ENCODE measurements at regions not wholly inside any gene's neighbourhood (a gene's known extent, or its start where the extent isn't known, plus 50 kb on each side); places are given as distances from the start of the nearest gene placed in this dataset.

- Mint-ChIP-seq H3K9me3 (no peaks in the 10 kb centered on the region), H3K36me3 (ENCODE audit: low read depth) (no peaks in the 10 kb centered on the region), H3K4me1 (peaks cover 61% of the 10 kb centered on the region), H3K27me3 (ENCODE audit: low read depth, poor library complexity) (peaks cover 13% of the 10 kb centered on the region), H3K4me3 (no peak overlapping the region), H3K27ac (no peak overlapping the region)
- DNase-seq, result no peak
- TF ChIP-seq, protein P1, sequence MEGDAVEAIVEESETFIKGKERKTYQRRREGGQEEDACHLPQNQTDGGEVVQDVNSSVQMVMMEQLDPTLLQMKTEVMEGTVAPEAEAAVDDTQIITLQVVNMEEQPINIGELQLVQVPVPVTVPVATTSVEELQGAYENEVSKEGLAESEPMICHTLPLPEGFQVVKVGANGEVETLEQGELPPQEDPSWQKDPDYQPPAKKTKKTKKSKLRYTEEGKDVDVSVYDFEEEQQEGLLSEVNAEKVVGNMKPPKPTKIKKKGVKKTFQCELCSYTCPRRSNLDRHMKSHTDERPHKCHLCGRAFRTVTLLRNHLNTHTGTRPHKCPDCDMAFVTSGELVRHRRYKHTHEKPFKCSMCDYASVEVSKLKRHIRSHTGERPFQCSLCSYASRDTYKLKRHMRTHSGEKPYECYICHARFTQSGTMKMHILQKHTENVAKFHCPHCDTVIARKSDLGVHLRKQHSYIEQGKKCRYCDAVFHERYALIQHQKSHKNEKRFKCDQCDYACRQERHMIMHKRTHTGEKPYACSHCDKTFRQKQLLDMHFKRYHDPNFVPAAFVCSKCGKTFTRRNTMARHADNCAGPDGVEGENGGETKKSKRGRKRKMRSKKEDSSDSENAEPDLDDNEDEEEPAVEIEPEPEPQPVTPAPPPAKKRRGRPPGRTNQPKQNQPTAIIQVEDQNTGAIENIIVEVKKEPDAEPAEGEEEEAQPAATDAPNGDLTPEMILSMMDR (IDR thresholded peaks at IDR 0.05), result no peak
Measured at GRCh38 chr19:28504727-28505126, 708.2 kb downstream of the UQCRFS1 start.

DNA sequence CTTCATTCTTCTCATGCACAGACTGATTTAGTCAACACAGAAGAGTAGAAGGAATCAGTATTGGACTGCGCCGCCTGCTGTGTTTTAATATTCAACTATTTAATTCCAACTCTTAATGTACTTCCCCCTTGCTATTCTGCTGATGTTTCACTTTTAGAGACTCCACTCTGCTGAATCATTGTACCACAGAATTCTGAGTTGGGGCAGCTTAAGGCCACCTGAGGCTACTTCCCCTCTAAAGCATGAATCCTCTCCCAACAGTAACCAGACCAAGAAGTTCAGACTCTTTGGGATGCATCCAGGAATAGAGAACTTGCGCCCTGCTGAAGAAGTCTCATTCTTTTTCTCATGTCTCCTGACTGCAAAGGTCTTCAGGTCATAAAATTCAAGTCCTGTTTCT lies 708.8 kb downstream of the UQCRFS1 start:
- no peaks in the 10 kb centered on the region for H3K36me3 Mint-ChIP-seq (ENCODE audit: low read depth)
- H3K4me1 Mint-ChIP-seq, result peaks cover 55% of the 10 kb centered on the region
- TF ChIP-seq, protein P1 (IDR thresholded peaks at IDR 0.05), result no peak
- peaks cover 15% of the 10 kb centered on the region for H3K27me3 Mint-ChIP-seq (ENCODE audit: low read depth, poor library complexity)
- no peak overlapping the region for H3K4me3 Mint-ChIP-seq
- no peak for DNase-seq
- H3K27ac Mint-ChIP-seq, result no peak overlapping the region
- H3K9me3 Mint-ChIP-seq, result no peaks in the 10 kb centered on the region

GRCh38 chr19:28502879-28503734 lies 709.8 kb downstream of the UQCRFS1 start:
- Mint-ChIP-seq H3K9me3 (no peaks in the 10 kb centered on the region), H3K4me1 (peaks cover 45% of the 10 kb centered on the region), H3K27me3 (ENCODE audit: low read depth, poor library complexity) (peaks cover 12% of the 10 kb centered on the region), H3K4me3 (no peak overlapping the region), H3K27ac (peak overlapping the region; percentile 39), H3K36me3 (ENCODE audit: low read depth) (no peaks in the 10 kb centered on the region)
- no peak for DNase-seq
- TF ChIP-seq, protein P1 (IDR thresholded peaks at IDR 0.05), result no peak

DNA sequence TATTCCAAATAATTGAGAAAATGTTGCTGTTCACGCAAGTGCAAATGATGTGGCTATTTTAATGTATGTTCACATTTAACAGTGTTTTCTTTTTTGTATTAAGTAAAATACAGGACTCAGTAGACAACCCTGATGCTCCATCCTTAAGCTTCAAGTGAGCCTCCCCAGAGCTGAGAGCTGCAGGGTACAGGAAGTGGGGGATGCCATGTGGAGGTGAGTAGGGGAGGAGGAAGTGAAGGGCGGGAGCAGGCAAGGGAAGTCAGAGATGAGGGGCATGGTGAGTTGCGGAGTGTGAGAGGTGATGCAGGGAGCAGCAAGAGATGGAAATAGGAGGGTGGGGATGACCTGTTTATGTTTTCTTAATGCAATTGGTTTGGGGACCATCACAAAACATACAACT lies 711.0 kb downstream of the UQCRFS1 start:
- DNase-seq, result no peak
- H3K4me3 Mint-ChIP-seq, result no peak overlapping the region
- TF ChIP-seq, protein P1 (IDR thresholded peaks at IDR 0.05), result no peak
- peaks cover 39% of the 10 kb centered on the region for H3K4me1 Mint-ChIP-seq
- H3K27me3 Mint-ChIP-seq (ENCODE audit: low read depth, poor library complexity), result peaks cover 12% of the 10 kb centered on the region
- no peaks in the 10 kb centered on the region for H3K36me3 Mint-ChIP-seq (ENCODE audit: low read depth)
- H3K27ac Mint-ChIP-seq, result no peak overlapping the region
- no peaks in the 10 kb centered on the region for H3K9me3 Mint-ChIP-seq

- no peak for DNase-seq
- Mint-ChIP-seq H3K36me3 (ENCODE audit: low read depth) (no peaks in the 10 kb centered on the region), H3K27me3 (ENCODE audit: low read depth, poor library complexity) (peaks cover 12% of the 10 kb centered on the region), H3K9me3 (no peaks in the 10 kb centered on the region), H3K4me1 (peaks cover 34% of the 10 kb centered on the region), H3K4me3 (no peak overlapping the region), H3K27ac (no peak overlapping the region)
- TF ChIP-seq, protein P1 (IDR thresholded peaks at IDR 0.05), result no peak
Measured at GRCh38 chr19:28500982-28501630, 711.8 kb downstream of the UQCRFS1 start.
